ENCODE measurements at regions not wholly inside any gene's neighbourhood (a gene's known extent, or its start where the extent isn't known, plus 50 kb on each side); places are given as distances from the start of the nearest gene placed in this dataset.

GRCh38 chrX:7244405-7244804 lies 96.5 kb upstream of the PUDP start:
- no peak for TF ChIP-seq CTCF (conservative IDR thresholded peaks at IDR 0.05)
- TF ChIP-seq EZH2 (IDR thresholded peaks at IDR 0.05; ENCODE audit: low read depth) = no peak
